Chondrocyte (in vitro differentiated cells): ENCODE measurements at regions not wholly inside any gene's neighbourhood (a gene's known extent, or its start where the extent isn't known, plus 50 kb on each side); places are given as distances from the start of the nearest gene placed in this dataset.

Experiments used
- DNase-seq: peaks from one replicate; pipeline ENCODE4 v3.0.0; 2021; ENCODE audit warnings: mixed read lengths, low spot score
- H3K27ac Mint-ChIP-seq: one replicate; pipeline ENCODE4 v1.8.0; 2021; ENCODE audit warnings: mild to moderate bottlenecking, moderate library complexity, mixed read lengths; ENCODE audit not compliant: unreplicated experiment
- H3K27me3 Mint-ChIP-seq: 2 replicates; pipeline ENCODE4 v1.8.0; 2021; ENCODE audit warnings: low read depth, mixed read lengths
- H3K36me3 Mint-ChIP-seq: 2 replicates; pipeline ENCODE4 v1.8.0; 2021; ENCODE audit warnings: low read depth, mixed read lengths
- H3K4me1 Mint-ChIP-seq: 2 replicates; pipeline ENCODE4 v1.8.0; 2021; ENCODE audit warnings: low read depth, mild to moderate bottlenecking, mixed read lengths
- H3K4me3 Mint-ChIP-seq: one replicate; pipeline ENCODE4 v1.8.0; 2021; ENCODE audit warnings: mild to moderate bottlenecking, moderate library complexity, mixed read lengths; ENCODE audit not compliant: unreplicated experiment
- H3K9me3 Mint-ChIP-seq: 2 replicates; pipeline ENCODE4 v1.8.0; 2021; ENCODE audit warnings: low read depth, mixed read lengths
- CTCF ChIP-seq: fragments of 200-600 bp; sonication (generic); IDR thresholded peaks from 2 replicates; pipeline ENCODE4 v1.5.0; 2021; ENCODE audit warnings: antibody characterized with exemption, mild to moderate bottlenecking, moderate library complexity

- DNase-seq, result no peak
- peaks cover 26% of the 10 kb centered on the region for H3K4me1 Mint-ChIP-seq
- peaks cover 18% of the 10 kb centered on the region for H3K9me3 Mint-ChIP-seq
- no peak for TF ChIP-seq CTCF
- no peak overlapping the region for H3K27ac Mint-ChIP-seq
- H3K4me3 Mint-ChIP-seq, result no peak overlapping the region
- H3K36me3 Mint-ChIP-seq, result peaks cover 6% of the 10 kb centered on the region
- no peaks in the 10 kb centered on the region for H3K27me3 Mint-ChIP-seq
Measured at GRCh38 chr7:142371586-142372377, 113.9 kb upstream of the PRSS58 start.

GRCh38 chr7:142365410-142365842, 107.6 kb upstream of the PRSS58 start:
- peaks cover 26% of the 10 kb centered on the region for H3K9me3 Mint-ChIP-seq
- DNase-seq, result no peak
- H3K4me1 Mint-ChIP-seq, result no peaks in the 10 kb centered on the region
- peaks cover 9% of the 10 kb centered on the region for H3K27me3 Mint-ChIP-seq
- H3K27ac Mint-ChIP-seq, result no peak overlapping the region
- no peak for TF ChIP-seq CTCF
- H3K36me3 Mint-ChIP-seq, result peaks cover 6% of the 10 kb centered on the region
- H3K4me3 Mint-ChIP-seq, result no peak overlapping the region

- no peak for TF ChIP-seq CTCF
- Mint-ChIP-seq H3K4me1 (no peaks in the 10 kb centered on the region), H3K4me3 (no peak overlapping the region), H3K27ac (no peak overlapping the region), H3K9me3 (peaks cover 26% of the 10 kb centered on the region), H3K36me3 (peaks cover 6% of the 10 kb centered on the region), H3K27me3 (peaks cover 9% of the 10 kb centered on the region)
- DNase-seq, result no peak
Measured at GRCh38 chr7:142364551-142364950, 106.7 kb upstream of the PRSS58 start.

DNA sequence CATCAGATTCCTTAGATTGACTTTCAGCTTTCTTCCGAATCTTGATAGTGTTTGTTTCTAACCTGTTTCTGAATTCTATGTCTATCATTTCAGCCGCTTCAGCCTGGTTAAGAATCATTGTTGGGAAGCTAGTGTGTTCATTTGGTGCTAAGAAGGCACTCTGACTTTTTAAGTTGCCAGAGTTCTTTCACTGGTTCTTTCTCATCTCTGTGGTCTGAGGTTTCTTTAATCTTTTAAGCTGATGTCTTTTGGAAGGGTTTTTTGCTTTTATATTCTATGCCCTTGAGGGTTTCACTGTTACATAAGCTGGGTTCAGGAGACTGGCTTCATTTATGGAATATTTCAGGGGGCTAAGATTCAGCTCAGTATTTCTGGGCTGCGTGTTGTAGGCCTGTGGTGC, 104.5 kb upstream of the PRSS58 start:
- Mint-ChIP-seq H3K4me1 (peaks cover 4% of the 10 kb centered on the region), H3K36me3 (no peaks in the 10 kb centered on the region), H3K27ac (no peak overlapping the region), H3K4me3 (no peak overlapping the region), H3K9me3 (peaks cover 12% of the 10 kb centered on the region), H3K27me3 (peaks cover 9% of the 10 kb centered on the region)
- TF ChIP-seq CTCF, result no peak
- no peak for DNase-seq

GRCh38 chr7:142359694-142360279, 101.9 kb upstream of the PRSS58 start:
- H3K4me3 Mint-ChIP-seq, result no peak overlapping the region
- no peak overlapping the region for H3K27ac Mint-ChIP-seq
- H3K4me1 Mint-ChIP-seq, result peaks cover 4% of the 10 kb centered on the region
- H3K36me3 Mint-ChIP-seq, result no peaks in the 10 kb centered on the region
- no peak for TF ChIP-seq CTCF
- H3K27me3 Mint-ChIP-seq, result peaks cover 16% of the 10 kb centered on the region
- peaks cover 8% of the 10 kb centered on the region for H3K9me3 Mint-ChIP-seq
- no peak for DNase-seq
